Neutrophil (primary cell): ENCODE measurements at regions not wholly inside any gene's neighbourhood (a gene's known extent, or its start where the extent isn't known, plus 50 kb on each side); places are given as distances from the start of the nearest gene placed in this dataset.

ENCODE experiments used
- H3K27ac ChIP-seq: fragments of 200-600 bp; sonication (generic); 2 replicates; pipeline ENCODE4 v1.5.1; 2016; ENCODE audit warnings: mild to moderate bottlenecking, moderate library complexity
- H3K27me3 ChIP-seq: fragments of 200-600 bp; sonication (generic); 2 replicates; pipeline ENCODE4 v1.6.0; 2016; ENCODE audit warnings: mild to moderate bottlenecking
- H3K36me3 ChIP-seq: fragments of 200-600 bp; sonication (generic); 2 replicates; pipeline ENCODE4 v1.5.1; 2017
- H3K4me1 ChIP-seq, 2 experiments: fragments of 200-600 bp in 1 of 2; sonication (generic) in 1 of 2; 1 replicate in 1 of 2; 2 replicates in 1 of 2; pipeline versions ENCODE4 v1.5.1 to v1.6.1; 2013 to 2016; ENCODE audit warnings: low read depth in 1 of 2, low read length in 1 of 2, mild to moderate bottlenecking in 1 of 2, moderate library complexity in 1 of 2; ENCODE audit not compliant: control insufficient read depth in 1 of 2, insufficient read depth in 1 of 2
- H3K4me3 ChIP-seq, 2 experiments: fragments of 200-600 bp in 1 of 2; sonication (generic) in 1 of 2; 1 replicate in 1 of 2; 2 replicates in 1 of 2; pipeline ENCODE4 v1.5.1; 2013 to 2016; ENCODE audit warnings: low read depth in 1 of 2, low read length in 1 of 2, mild to moderate bottlenecking in 1 of 2, moderate library complexity in 1 of 2
- H3K9me3 ChIP-seq: fragments of 200-600 bp; sonication (generic); 2 replicates; pipeline ENCODE4 v1.5.1; 2016
- CTCF ChIP-seq: fragments of 200-600 bp; sonication (generic); IDR thresholded peaks from 2 replicates; pipeline ENCODE4 v1.5.1; 2016; ENCODE audit warnings: antibody characterized with exemption

- TF ChIP-seq CTCF: no peak
- Histone ChIP-seq H3K27ac (no peak overlapping the region), H3K4me3 (no peak overlapping the region), H3K27me3 (no peaks in the 10 kb centered on the region), H3K4me1 (no peaks in the 10 kb centered on the region), H3K9me3 (no peaks in the 10 kb centered on the region), H3K36me3 (no peaks in the 10 kb centered on the region)
Measured at GRCh38 chr10:21463436-21463835, 62.0 kb downstream of the SKIDA1 start.

GRCh38 chr10:21458126-21458871 lies 67.2 kb downstream of the SKIDA1 start:
- no peaks in the 10 kb centered on the region for H3K4me1 ChIP-seq
- no peaks in the 10 kb centered on the region for H3K36me3 ChIP-seq
- TF ChIP-seq CTCF: no peak
- H3K9me3 ChIP-seq: no peaks in the 10 kb centered on the region
- H3K4me3 ChIP-seq: no peak overlapping the region
- no peak overlapping the region for H3K27ac ChIP-seq
- no peaks in the 10 kb centered on the region for H3K27me3 ChIP-seq

- Histone ChIP-seq H3K36me3 (no peaks in the 10 kb centered on the region), H3K9me3 (no peaks in the 10 kb centered on the region), H3K4me1 (no peaks in the 10 kb centered on the region), H3K27ac (no peak overlapping the region), H3K27me3 (no peaks in the 10 kb centered on the region), H3K4me3 (no peak overlapping the region)
- TF ChIP-seq CTCF: no peak
Measured at GRCh38 chr10:21456160-21456559, 69.3 kb downstream of the SKIDA1 start.

GRCh38 chr10:21452203-21452602 lies 73.3 kb downstream of the SKIDA1 start:
- no peak overlapping the region for H3K27ac ChIP-seq
- no peaks in the 10 kb centered on the region for H3K27me3 ChIP-seq
- no peak for TF ChIP-seq CTCF
- no peaks in the 10 kb centered on the region for H3K36me3 ChIP-seq
- no peaks in the 10 kb centered on the region for H3K9me3 ChIP-seq
- H3K4me3 ChIP-seq: no peak overlapping the region
- H3K4me1 ChIP-seq: no peaks in the 10 kb centered on the region

GRCh38 chr10:21449288-21449966 lies 76.1 kb downstream of the SKIDA1 start:
- H3K27ac ChIP-seq: no peak overlapping the region
- H3K27me3 ChIP-seq: no peaks in the 10 kb centered on the region
- H3K9me3 ChIP-seq: no peaks in the 10 kb centered on the region
- H3K4me3 ChIP-seq: no peak overlapping the region
- no peaks in the 10 kb centered on the region for H3K4me1 ChIP-seq
- TF ChIP-seq CTCF: no peak
- no peaks in the 10 kb centered on the region for H3K36me3 ChIP-seq
